SK-N-SH treated with all-trans-retinoic acid at 6 μM for 48 hours (cell line): ENCODE measurements at regions not wholly inside any gene's neighbourhood (a gene's known extent, or its start where the extent isn't known, plus 50 kb on each side); places are given as distances from the start of the nearest gene placed in this dataset.

Source experiments
- ATAC-seq: fragments of 200-7000 bp; cut with Tn5 transposase; 3 replicates; pipeline ENCODE4 v1.9.1; 2020; ENCODE audit warnings: mild to moderate bottlenecking, moderate library complexity
- ARNTL ChIP-seq: fragments of 450-650 bp; formaldehyde crosslinking; IDR thresholded peaks from 2 replicates; pipeline ENCODE4 v1.5.0; 2020; ENCODE audit warnings: low read depth, mild to moderate bottlenecking, moderate library complexity, borderline replicate concordance
- BACH2 ChIP-seq: fragments of 250-450 bp; sonication (Bioruptor Pico); IDR thresholded peaks from 2 replicates; pipeline ENCODE4 v1.9.0; 2021; ENCODE audit warnings: mild to moderate bottlenecking, borderline replicate concordance
- CSDC2 ChIP-seq: fragments of 250-450 bp; sonication (Bioruptor Pico); IDR thresholded peaks from 2 replicates; pipeline ENCODE4 v1.5.0; 2020; ENCODE audit warnings: mild to moderate bottlenecking, moderate library complexity
- CSRNP3 ChIP-seq: fragments of 250-450 bp; sonication (Bioruptor Pico); IDR thresholded peaks from 2 replicates; pipeline ENCODE4 v1.5.1; 2021; ENCODE audit warnings: mild to moderate bottlenecking, moderate library complexity
- ESRRG ChIP-seq: fragments of 250-450 bp; sonication (Bioruptor Pico); IDR thresholded peaks from 2 replicates; pipeline ENCODE4 v1.6.1; 2021; ENCODE audit warnings: mild to moderate bottlenecking
- GLIS3 ChIP-seq: fragments of 250-450 bp; sonication (Bioruptor Pico); IDR thresholded peaks from 2 replicates; pipeline ENCODE4 v1.5.0; 2020; ENCODE audit warnings: mild to moderate bottlenecking, moderate library complexity
- ISL1 ChIP-seq: fragments of 250-450 bp; sonication (Bioruptor Pico); IDR thresholded peaks from 2 replicates; pipeline ENCODE4 v2.1.2; 2022; ENCODE audit warnings: mild to moderate bottlenecking, moderate library complexity
- OSR1 ChIP-seq: fragments of 250-450 bp; sonication (Bioruptor Pico); IDR thresholded peaks from 2 replicates; pipeline ENCODE4 v1.8.0; 2022; ENCODE audit warnings: moderate library complexity, mild to moderate bottlenecking, inconsistent platforms
- POU6F1 ChIP-seq: fragments of 250-450 bp; sonication (Bioruptor Pico); IDR thresholded peaks from 2 replicates; pipeline ENCODE4 v1.8.0; 2021; ENCODE audit warnings: low read depth, mild to moderate bottlenecking, moderate library complexity, borderline replicate concordance
- PPARA ChIP-seq: fragments of 250-450 bp; sonication (Bioruptor Pico); IDR thresholded peaks from 2 replicates; pipeline ENCODE4 v1.5.0; 2020; ENCODE audit warnings: mild to moderate bottlenecking, borderline replicate concordance
- RARB ChIP-seq: fragments of 250-450 bp; sonication (Bioruptor Pico); IDR thresholded peaks from 2 replicates; pipeline ENCODE4 v1.8.0; 2021; ENCODE audit warnings: mild to moderate bottlenecking, moderate library complexity
- TCF4 ChIP-seq: fragments of 250-450 bp; sonication (Bioruptor Pico); IDR thresholded peaks from 2 replicates; pipeline ENCODE4 v1.8.0; 2021; ENCODE audit warnings: mild to moderate bottlenecking, moderate library complexity, borderline replicate concordance
- TOX ChIP-seq: fragments of 250-450 bp; sonication (Bioruptor Pico); IDR thresholded peaks from 2 replicates; pipeline ENCODE4 v1.8.0; 2021; ENCODE audit warnings: mild to moderate bottlenecking, moderate library complexity, borderline replicate concordance
- ZFP3 ChIP-seq: fragments of 250-450 bp; sonication (Bioruptor Pico); IDR thresholded peaks from 2 replicates; pipeline ENCODE4 v1.5.0; 2020; ENCODE audit warnings: mild to moderate bottlenecking, moderate library complexity
- ZFP30 ChIP-seq: fragments of 450-650 bp; formaldehyde crosslinking; IDR thresholded peaks from 2 replicates; pipeline ENCODE4 v1.5.0; 2022; ENCODE audit warnings: mild to moderate bottlenecking, moderate library complexity
- ZNF565 ChIP-seq: fragments of 450-650 bp; formaldehyde crosslinking; conservative IDR thresholded peaks from 2 replicates; pipeline ENCODE4 v1.5.0; 2020; ENCODE audit warnings: low read depth, mild to moderate bottlenecking, moderate library complexity
- ZNF70 ChIP-seq: fragments of 450-650 bp; formaldehyde crosslinking; IDR thresholded peaks from 2 replicates; pipeline ENCODE4 v1.5.0; 2020; ENCODE audit warnings: mild to moderate bottlenecking, moderate library complexity
- ZNF8 ChIP-seq: fragments of 450-650 bp; formaldehyde crosslinking; IDR thresholded peaks from 2 replicates; pipeline ENCODE4 v1.5.0; 2020; ENCODE audit warnings: mild to moderate bottlenecking, moderate library complexity
- TF ChIP-seq, protein P1 (sequence below): fragments of 250-450 bp; sonication (Bioruptor Pico); IDR thresholded peaks from 2 replicates; pipeline ENCODE4 v1.5.0; 2020; ENCODE audit warnings: mild to moderate bottlenecking, moderate library complexity
- TF ChIP-seq, protein P2 (sequence below): fragments of 250-450 bp; sonication (Bioruptor Pico); IDR thresholded peaks from 2 replicates; pipeline ENCODE4 v1.8.0; 2020; ENCODE audit warnings: mild to moderate bottlenecking, moderate library complexity, borderline replicate concordance
- TF ChIP-seq, protein P3 (sequence below): fragments of 250-450 bp; sonication (Bioruptor Pico); IDR thresholded peaks from 2 replicates; pipeline ENCODE4 v1.5.1; 2020; ENCODE audit warnings: low read depth, mild to moderate bottlenecking, moderate library complexity

GRCh38 chr14:36438883-36439282, 81.1 kb downstream of the NKX2-1 start (continued):
- TF ChIP-seq, protein P1, sequence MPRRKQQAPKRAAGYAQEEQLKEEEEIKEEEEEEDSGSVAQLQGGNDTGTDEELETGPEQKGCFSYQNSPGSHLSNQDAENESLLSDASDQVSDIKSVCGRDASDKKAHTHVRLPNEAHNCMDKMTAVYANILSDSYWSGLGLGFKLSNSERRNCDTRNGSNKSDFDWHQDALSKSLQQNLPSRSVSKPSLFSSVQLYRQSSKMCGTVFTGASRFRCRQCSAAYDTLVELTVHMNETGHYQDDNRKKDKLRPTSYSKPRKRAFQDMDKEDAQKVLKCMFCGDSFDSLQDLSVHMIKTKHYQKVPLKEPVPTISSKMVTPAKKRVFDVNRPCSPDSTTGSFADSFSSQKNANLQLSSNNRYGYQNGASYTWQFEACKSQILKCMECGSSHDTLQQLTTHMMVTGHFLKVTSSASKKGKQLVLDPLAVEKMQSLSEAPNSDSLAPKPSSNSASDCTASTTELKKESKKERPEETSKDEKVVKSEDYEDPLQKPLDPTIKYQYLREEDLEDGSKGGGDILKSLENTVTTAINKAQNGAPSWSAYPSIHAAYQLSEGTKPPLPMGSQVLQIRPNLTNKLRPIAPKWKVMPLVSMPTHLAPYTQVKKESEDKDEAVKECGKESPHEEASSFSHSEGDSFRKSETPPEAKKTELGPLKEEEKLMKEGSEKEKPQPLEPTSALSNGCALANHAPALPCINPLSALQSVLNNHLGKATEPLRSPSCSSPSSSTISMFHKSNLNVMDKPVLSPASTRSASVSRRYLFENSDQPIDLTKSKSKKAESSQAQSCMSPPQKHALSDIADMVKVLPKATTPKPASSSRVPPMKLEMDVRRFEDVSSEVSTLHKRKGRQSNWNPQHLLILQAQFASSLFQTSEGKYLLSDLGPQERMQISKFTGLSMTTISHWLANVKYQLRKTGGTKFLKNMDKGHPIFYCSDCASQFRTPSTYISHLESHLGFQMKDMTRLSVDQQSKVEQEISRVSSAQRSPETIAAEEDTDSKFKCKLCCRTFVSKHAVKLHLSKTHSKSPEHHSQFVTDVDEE (CRISPR knock-in tag), result no peak
- TF ChIP-seq ZNF8 (CRISPR knock-in tag), result no peak
- TF ChIP-seq GLIS3, result no peak
- no peak for TF ChIP-seq ZFP30 (CRISPR knock-in tag)
- no peak for TF ChIP-seq ESRRG (CRISPR knock-in tag)
- TF ChIP-seq ARNTL (CRISPR knock-in tag), result no peak

DNA sequence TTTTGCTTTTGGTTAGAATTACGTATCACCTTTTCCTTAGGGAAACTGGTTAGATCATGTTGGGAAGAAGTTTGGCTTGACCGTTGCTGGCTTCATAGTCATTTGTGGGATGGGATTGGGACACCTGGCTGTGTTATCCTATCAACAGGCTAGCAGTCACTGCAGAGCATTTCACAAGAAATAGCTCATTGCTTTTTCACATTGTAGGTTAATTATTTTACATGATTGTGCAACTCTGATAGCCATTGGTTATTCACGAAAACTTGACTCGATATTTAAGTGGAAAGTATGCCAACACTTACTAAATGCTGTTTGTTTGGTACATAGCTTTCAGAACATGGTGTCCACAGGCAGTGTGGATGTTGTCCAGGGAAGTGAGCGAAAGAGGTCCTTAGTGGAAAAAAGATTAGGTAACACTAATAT, 89.4 kb downstream of the NKX2-1 start:
- no peak for ATAC-seq
- TF ChIP-seq, protein P1 (CRISPR knock-in tag), result no peak
- no peak for TF ChIP-seq GLIS3
- no peak for TF ChIP-seq POU6F1 (CRISPR knock-in tag)
- no peak for TF ChIP-seq ZNF70
- TF ChIP-seq RARB (CRISPR knock-in tag), result no peak
- no peak for TF ChIP-seq ZNF565 (CRISPR knock-in tag)
- TF ChIP-seq ISL1, result no peak
- TF ChIP-seq ZFP30 (CRISPR knock-in tag), result no peak
- TF ChIP-seq, protein P2, sequence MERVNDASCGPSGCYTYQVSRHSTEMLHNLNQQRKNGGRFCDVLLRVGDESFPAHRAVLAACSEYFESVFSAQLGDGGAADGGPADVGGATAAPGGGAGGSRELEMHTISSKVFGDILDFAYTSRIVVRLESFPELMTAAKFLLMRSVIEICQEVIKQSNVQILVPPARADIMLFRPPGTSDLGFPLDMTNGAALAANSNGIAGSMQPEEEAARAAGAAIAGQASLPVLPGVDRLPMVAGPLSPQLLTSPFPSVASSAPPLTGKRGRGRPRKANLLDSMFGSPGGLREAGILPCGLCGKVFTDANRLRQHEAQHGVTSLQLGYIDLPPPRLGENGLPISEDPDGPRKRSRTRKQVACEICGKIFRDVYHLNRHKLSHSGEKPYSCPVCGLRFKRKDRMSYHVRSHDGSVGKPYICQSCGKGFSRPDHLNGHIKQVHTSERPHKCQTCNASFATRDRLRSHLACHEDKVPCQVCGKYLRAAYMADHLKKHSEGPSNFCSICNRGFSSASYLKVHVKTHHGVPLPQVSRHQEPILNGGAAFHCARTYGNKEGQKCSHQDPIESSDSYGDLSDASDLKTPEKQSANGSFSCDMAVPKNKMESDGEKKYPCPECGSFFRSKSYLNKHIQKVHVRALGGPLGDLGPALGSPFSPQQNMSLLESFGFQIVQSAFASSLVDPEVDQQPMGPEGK (CRISPR knock-in tag), result no peak
- no peak for TF ChIP-seq ARNTL (CRISPR knock-in tag)
- TF ChIP-seq ZFP3 (CRISPR knock-in tag), result no peak
- no peak for TF ChIP-seq PPARA (CRISPR knock-in tag)
- TF ChIP-seq OSR1 (CRISPR knock-in tag), result no peak

DNA sequence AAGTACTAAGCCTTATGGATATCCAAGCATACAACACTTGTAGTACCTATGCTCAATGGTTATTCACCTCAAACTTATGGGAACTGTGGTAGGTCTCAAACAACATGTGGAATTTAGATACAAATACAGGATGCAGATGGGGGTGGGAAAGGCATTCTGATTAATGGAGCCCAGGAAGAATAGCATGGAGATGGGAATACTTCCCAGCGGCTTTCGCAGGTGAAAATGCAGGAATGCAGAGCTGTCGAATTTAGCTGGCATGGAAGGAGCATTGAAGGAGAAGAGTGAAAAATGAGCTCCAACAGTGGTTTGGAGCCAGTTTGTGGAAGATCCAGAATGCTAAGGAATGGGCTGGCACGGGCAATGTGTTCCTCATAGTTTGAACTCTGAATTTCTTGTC, 89.9 kb downstream of the NKX2-1 start:
- no peak for TF ChIP-seq ZFP30 (CRISPR knock-in tag)
- no peak for TF ChIP-seq GLIS3
- no peak for TF ChIP-seq BACH2 (CRISPR knock-in tag)
- TF ChIP-seq ZNF70, result no peak
- TF ChIP-seq OSR1 (CRISPR knock-in tag), result no peak
- no peak for TF ChIP-seq CSDC2 (CRISPR knock-in tag)
- no peak for TF ChIP-seq RARB (CRISPR knock-in tag)
- TF ChIP-seq TCF4, result no peak
- no peak for TF ChIP-seq ZNF565 (CRISPR knock-in tag)
- TF ChIP-seq TOX, result no peak
- TF ChIP-seq, protein P2 (CRISPR knock-in tag), result no peak
- no peak for TF ChIP-seq ZFP3 (CRISPR knock-in tag)
- TF ChIP-seq, protein P3, sequence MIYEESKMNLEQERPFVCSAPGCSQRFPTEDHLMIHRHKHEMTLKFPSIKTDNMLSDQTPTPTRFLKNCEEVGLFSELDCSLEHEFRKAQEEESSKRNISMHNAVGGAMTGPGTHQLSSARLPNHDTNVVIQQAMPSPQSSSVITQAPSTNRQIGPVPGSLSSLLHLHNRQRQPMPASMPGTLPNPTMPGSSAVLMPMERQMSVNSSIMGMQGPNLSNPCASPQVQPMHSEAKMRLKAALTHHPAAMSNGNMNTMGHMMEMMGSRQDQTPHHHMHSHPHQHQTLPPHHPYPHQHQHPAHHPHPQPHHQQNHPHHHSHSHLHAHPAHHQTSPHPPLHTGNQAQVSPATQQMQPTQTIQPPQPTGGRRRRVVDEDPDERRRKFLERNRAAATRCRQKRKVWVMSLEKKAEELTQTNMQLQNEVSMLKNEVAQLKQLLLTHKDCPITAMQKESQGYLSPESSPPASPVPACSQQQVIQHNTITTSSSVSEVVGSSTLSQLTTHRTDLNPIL (CRISPR knock-in tag), result no peak
- no peak for TF ChIP-seq CSRNP3 (CRISPR knock-in tag)
- no peak for TF ChIP-seq PPARA (CRISPR knock-in tag)
- TF ChIP-seq ISL1, result no peak
- TF ChIP-seq, all 23 proteins: peak for 0
- ATAC-seq, result no peak
